Activated B cell treated with CpG ODN at 0.5 μM for 24 hours (primary cell): ENCODE measurements at regions not wholly inside any gene's neighbourhood (a gene's known extent, or its start where the extent isn't known, plus 50 kb on each side); places are given as distances from the start of the nearest gene placed in this dataset.

ENCODE experiments used
- ATAC-seq: fragments of 200-7000 bp; cut with Tn5 transposase; one replicate; pipeline ENCODE4 v1.10.0; 2021; ENCODE audit warnings: low read depth, mild to moderate bottlenecking, moderate library complexity
- CTCF ChIA-PET: fragments of 350-600 bp; sonication (Branson Sonifier 250); formaldehyde crosslinking; loops from one replicate; lab custom pipeline; 2021; ENCODE audit warnings: antibody characterized with exemption; lab: Charles Lee
- POLR2A ChIA-PET: fragments of 350-600 bp; sonication (Branson Sonifier 250); formaldehyde crosslinking; loops from one replicate; lab custom pipeline; 2021; ENCODE audit warnings: antibody characterized with exemption; lab: Charles Lee
- DNase-seq: peaks from one replicate; pipeline ENCODE4 v3.0.0; 2022
- H3K27ac Mint-ChIP-seq: one replicate; pipeline ENCODE4 v1.8.0; 2020; ENCODE audit warnings: mixed read lengths
- H3K27me3 Mint-ChIP-seq: one replicate; pipeline ENCODE4 v1.8.0; 2021; ENCODE audit warnings: mixed read lengths
- H3K36me3 Mint-ChIP-seq: one replicate; pipeline ENCODE4 v1.8.0; 2021; ENCODE audit warnings: low read depth, mixed read lengths
- H3K4me1 Mint-ChIP-seq: one replicate; pipeline ENCODE4 v1.8.0; 2021; ENCODE audit warnings: mixed read lengths
- H3K4me3 Mint-ChIP-seq: one replicate; pipeline ENCODE4 v1.8.0; 2020; ENCODE audit warnings: mild to moderate bottlenecking, mixed read lengths
- H3K9me3 Mint-ChIP-seq: one replicate; pipeline ENCODE4 v1.8.0; 2020; ENCODE audit warnings: mixed read lengths
- CTCF ChIP-seq: fragments of 200-600 bp; IDR thresholded peaks from one replicate; pipeline ENCODE4 v1.8.0; 2022; ENCODE audit warnings: antibody characterized with exemption, mild to moderate bottlenecking
- intact Hi-C: fragments of 100-400 bp; cut with micrococcal nuclease; formaldehyde crosslinking; loops from one replicate; pipeline ENCODE4 v1.15.1; 2024

- CTCF ChIA-PET, result no interaction called here
- Mint-ChIP-seq H3K27me3 (no peaks in the 10 kb centered on the region), H3K4me1 (no peaks in the 10 kb centered on the region)
These were observed 679.2 kb upstream of the ZNF804A start for GRCh38 chr2:183919167-183919566.

GRCh38 chr2:183919926-183920325 lies 678.4 kb upstream of the ZNF804A start:
- Mint-ChIP-seq H3K4me3 (no peak overlapping the region), H3K27ac (no peak overlapping the region), H3K27me3 (no peaks in the 10 kb centered on the region), H3K36me3 (no peaks in the 10 kb centered on the region), H3K4me1 (no peaks in the 10 kb centered on the region), H3K9me3 (no peaks in the 10 kb centered on the region)
- intact Hi-C loops, result no loop called here
- ATAC-seq (no peak), DNase-seq (no peak)
- CTCF ChIA-PET, result no interaction called here
- POLR2A ChIA-PET, result no interaction called here
- no peak for TF ChIP-seq CTCF

More at GRCh38 chr2:183919167-183919566, 679.2 kb upstream of the ZNF804A start:
- Mint-ChIP-seq H3K9me3 (no peaks in the 10 kb centered on the region), H3K4me3 (no peak overlapping the region), H3K36me3 (no peaks in the 10 kb centered on the region), H3K27ac (no peak overlapping the region)
- intact Hi-C loops, result no loop called here
- ATAC-seq (no peak), DNase-seq (no peak)
- TF ChIP-seq CTCF, result no peak
- POLR2A ChIA-PET, result no interaction called here

- intact Hi-C loops, result no loop called here
- Mint-ChIP-seq H3K36me3 (no peaks in the 10 kb centered on the region), H3K4me3 (no peak overlapping the region), H3K4me1 (no peaks in the 10 kb centered on the region), H3K27ac (no peak overlapping the region), H3K27me3 (no peaks in the 10 kb centered on the region), H3K9me3 (peaks cover 5% of the 10 kb centered on the region)
- DNase-seq (no peak), ATAC-seq (no peak)
- POLR2A ChIA-PET, result no interaction called here
- no peak for TF ChIP-seq CTCF
- CTCF ChIA-PET, result no interaction called here
These were observed 673.0 kb upstream of the ZNF804A start for GRCh38 chr2:183925281-183925680.

- CTCF ChIA-PET, result no interaction called here
- ATAC-seq, result no peak
- POLR2A ChIA-PET, result no interaction called here
- no peaks in the 10 kb centered on the region for H3K4me1 Mint-ChIP-seq
- H3K27me3 Mint-ChIP-seq, result no peaks in the 10 kb centered on the region
- no peak for TF ChIP-seq CTCF
- H3K27ac Mint-ChIP-seq, result no peak overlapping the region
- peaks cover 5% of the 10 kb centered on the region for H3K9me3 Mint-ChIP-seq
- no peak for DNase-seq
- no peaks in the 10 kb centered on the region for H3K36me3 Mint-ChIP-seq
- intact Hi-C loops, result no loop called here
- no peak overlapping the region for H3K4me3 Mint-ChIP-seq
These were observed 671.9 kb upstream of the ZNF804A start for GRCh38 chr2:183926433-183926832.

- intact Hi-C loops, result no loop called here
- no peaks in the 10 kb centered on the region for H3K4me1 Mint-ChIP-seq
These were observed 670.7 kb upstream of the ZNF804A start for GRCh38 chr2:183927406-183928325.

More at GRCh38 chr2:183927406-183928325, 670.7 kb upstream of the ZNF804A start:
- ATAC-seq, result no peak
- no peaks in the 10 kb centered on the region for H3K27me3 Mint-ChIP-seq
- no peak for TF ChIP-seq CTCF
- H3K27ac Mint-ChIP-seq, result no peak overlapping the region
- peaks cover 5% of the 10 kb centered on the region for H3K9me3 Mint-ChIP-seq
- no peak overlapping the region for H3K4me3 Mint-ChIP-seq
- ChIA-PET CTCF (no interaction called here), POLR2A (no interaction called here)
- no peak for DNase-seq
- no peaks in the 10 kb centered on the region for H3K36me3 Mint-ChIP-seq
